ENCODE measurements at regions not wholly inside any gene's neighbourhood (a gene's known extent, or its start where the extent isn't known, plus 50 kb on each side); places are given as distances from the start of the nearest gene placed in this dataset.

DNA sequence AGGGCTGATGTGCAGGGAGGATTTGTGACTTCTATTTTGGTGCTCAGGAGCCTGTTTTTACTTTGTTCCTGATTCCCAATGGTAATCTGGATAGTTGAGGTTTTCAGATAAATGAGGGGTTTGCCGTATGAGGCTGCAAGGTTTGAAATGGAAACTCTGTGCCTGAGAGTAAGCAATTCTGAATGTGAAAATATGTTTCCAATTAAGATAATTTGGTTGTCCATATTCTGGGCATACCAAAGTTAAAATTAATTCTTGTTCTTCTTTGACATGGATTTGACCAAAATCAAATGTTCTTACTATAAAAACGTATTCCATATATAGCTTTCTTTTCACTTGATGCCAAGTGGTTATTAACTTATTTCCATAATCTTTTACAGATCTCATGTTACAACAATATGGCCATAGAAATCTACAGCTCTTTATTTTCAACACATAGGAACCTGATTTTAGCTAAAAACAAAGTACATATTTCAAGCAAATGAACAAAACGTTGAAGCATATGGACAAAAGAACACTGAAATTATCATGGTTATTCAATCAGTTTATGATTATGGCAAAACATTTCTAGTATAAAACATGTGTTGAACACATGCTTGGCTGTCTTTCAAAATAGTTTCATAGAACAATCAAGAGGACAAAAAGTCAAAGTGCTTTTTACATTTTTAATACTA, 63.4 kb upstream of the ARHGAP28 start:
- no peaks in the 10 kb centered on the region for H3K36me3 ChIP-seq (ENCODE audit: insufficient read depth, low read depth, low read length)
- H3K9me3 ChIP-seq (ENCODE audit: insufficient read depth, low read depth, low read length): no peaks in the 10 kb centered on the region
- no peak overlapping the region for H3K9ac ChIP-seq (ENCODE audit: low read depth, low read length)
- H3K4me1 ChIP-seq (ENCODE audit: insufficient read depth, low read length): peaks cover 9% of the 10 kb centered on the region
- H3K27me3 ChIP-seq (ENCODE audit: insufficient read depth, low read length): no peaks in the 10 kb centered on the region
- H3K27ac ChIP-seq (ENCODE audit: low read length): no peak overlapping the region
- no peak overlapping the region for H3K4me3 ChIP-seq (ENCODE audit: low read length)

DNA sequence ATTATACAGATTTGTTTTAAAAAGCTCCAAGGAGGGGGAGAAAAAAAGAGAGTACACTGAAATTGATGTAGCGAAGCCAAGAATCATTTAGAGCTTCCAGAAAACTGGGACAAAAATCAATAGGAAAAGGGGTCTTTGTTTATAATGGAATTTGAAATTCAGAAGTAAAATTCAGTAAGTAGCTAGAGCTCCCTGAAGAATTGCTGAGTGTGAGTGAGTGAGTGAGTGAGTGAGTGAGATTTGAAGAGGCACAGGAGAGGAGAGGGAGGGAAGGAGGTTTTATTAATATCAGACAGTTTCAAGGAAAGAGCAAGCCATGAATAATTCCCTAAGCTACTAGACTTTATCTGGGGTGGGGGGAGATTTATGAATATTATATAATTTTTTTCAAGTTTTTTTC, 60.7 kb upstream of the ARHGAP28 start:
- Histone ChIP-seq H3K9me3 (ENCODE audit: insufficient read depth, low read depth, low read length) (no peaks in the 10 kb centered on the region), H3K27ac (ENCODE audit: low read length) (no peak overlapping the region)

DNA sequence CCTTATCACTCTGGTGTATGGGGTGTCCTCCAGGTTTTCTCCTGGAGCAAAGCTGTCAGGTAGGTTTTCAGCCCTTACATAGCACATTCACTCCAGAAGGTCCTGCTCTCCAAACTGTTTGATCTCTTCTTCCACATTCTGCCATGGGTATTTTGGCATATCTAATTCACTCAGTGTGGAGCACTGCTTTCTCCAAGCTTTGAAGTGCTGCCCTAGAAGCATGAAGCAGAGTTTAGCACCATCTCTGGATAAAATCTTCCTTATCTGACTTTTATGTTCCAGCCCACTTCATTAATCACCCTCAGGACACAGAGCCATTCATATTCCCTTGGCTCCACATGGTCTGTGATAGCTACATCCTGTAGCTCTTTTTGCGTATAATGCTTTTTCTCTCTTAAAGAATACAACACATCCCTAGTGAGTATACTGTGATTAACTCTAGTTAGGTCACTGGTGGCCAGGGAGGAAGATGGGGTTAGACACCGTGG, 56.7 kb upstream of the ARHGAP28 start:
- Histone ChIP-seq H3K4me3 (ENCODE audit: low read length) (no peak overlapping the region), H3K4me1 (ENCODE audit: insufficient read depth, low read length) (no peaks in the 10 kb centered on the region), H3K9ac (ENCODE audit: low read depth, low read length) (no peak overlapping the region)

More for the DNA sequence above, 60.7 kb upstream of the ARHGAP28 start:
- Histone ChIP-seq H3K9ac (ENCODE audit: low read depth, low read length) (no peak overlapping the region), H3K4me3 (ENCODE audit: low read length) (no peak overlapping the region), H3K27me3 (ENCODE audit: insufficient read depth, low read length) (no peaks in the 10 kb centered on the region), H3K4me1 (ENCODE audit: insufficient read depth, low read length) (no peaks in the 10 kb centered on the region), H3K36me3 (ENCODE audit: insufficient read depth, low read depth, low read length) (no peaks in the 10 kb centered on the region)

DNA sequence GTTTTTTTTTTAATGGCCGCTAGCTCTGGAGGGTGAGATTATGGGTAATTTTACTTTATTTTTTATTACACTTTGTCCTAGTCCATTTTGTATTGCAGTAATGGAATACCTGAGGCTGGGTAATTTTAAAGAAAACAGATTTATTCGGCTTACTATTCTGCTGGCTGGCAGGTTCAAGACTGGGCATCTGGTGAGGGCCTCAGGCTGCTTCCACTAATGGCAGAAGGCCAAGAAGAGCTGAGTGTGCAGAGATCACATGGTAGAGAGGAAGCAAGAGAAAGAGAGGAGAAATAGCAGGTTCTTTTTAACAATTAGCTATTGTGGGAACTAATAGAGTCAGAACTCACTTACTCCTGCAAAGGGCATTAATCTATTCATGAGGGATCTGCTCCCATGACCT, 52.4 kb upstream of the ARHGAP28 start:
- Histone ChIP-seq H3K36me3 (ENCODE audit: insufficient read depth, low read depth, low read length) (no peaks in the 10 kb centered on the region), H3K9me3 (ENCODE audit: insufficient read depth, low read depth, low read length) (no peaks in the 10 kb centered on the region), H3K4me1 (ENCODE audit: insufficient read depth, low read length) (0 out of 2 replicates have a peak, but pooled peaks cover 4% of the 10 kb centered on the region), H3K27me3 (ENCODE audit: insufficient read depth, low read length) (no peaks in the 10 kb centered on the region), H3K4me3 (ENCODE audit: low read length) (no peak overlapping the region), H3K27ac (ENCODE audit: low read length) (no peak overlapping the region), H3K9ac (ENCODE audit: low read depth, low read length) (no peak overlapping the region)

More for the DNA sequence above, 56.7 kb upstream of the ARHGAP28 start:
- H3K27me3 ChIP-seq (ENCODE audit: insufficient read depth, low read length): no peaks in the 10 kb centered on the region
- no peak overlapping the region for H3K27ac ChIP-seq (ENCODE audit: low read length)
- no peaks in the 10 kb centered on the region for H3K36me3 ChIP-seq (ENCODE audit: insufficient read depth, low read depth, low read length)
- H3K9me3 ChIP-seq (ENCODE audit: insufficient read depth, low read depth, low read length): no peaks in the 10 kb centered on the region

DNA sequence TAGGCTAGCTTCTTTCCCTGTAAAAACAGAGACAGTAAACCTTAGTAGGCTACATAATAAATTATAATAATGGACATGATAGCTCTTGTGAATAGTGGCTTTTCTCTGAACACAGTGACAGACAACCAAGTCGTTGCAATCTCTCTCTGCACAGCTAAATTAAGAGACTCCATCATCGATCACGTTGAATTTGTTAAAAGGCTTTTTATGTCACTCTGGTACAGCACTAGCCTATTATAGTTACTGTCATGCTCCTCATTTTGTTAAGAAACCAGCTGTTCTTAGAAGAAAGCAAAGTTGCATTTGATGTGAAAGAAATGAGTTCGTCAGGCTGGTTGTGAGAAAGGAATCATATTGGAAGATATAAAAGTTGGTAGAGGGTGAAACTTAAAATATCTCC, 50.3 kb upstream of the ARHGAP28 start:
- no peak overlapping the region for H3K9ac ChIP-seq (ENCODE audit: low read depth, low read length)
- H3K4me1 ChIP-seq (ENCODE audit: insufficient read depth, low read length): 0 out of 2 replicates have a peak, but pooled peaks cover 4% of the 10 kb centered on the region
- no peak overlapping the region for H3K4me3 ChIP-seq (ENCODE audit: low read length)
- no peaks in the 10 kb centered on the region for H3K27me3 ChIP-seq (ENCODE audit: insufficient read depth, low read length)
- H3K36me3 ChIP-seq (ENCODE audit: insufficient read depth, low read depth, low read length): no peaks in the 10 kb centered on the region
- H3K27ac ChIP-seq (ENCODE audit: low read length): no peak overlapping the region
- H3K9me3 ChIP-seq (ENCODE audit: insufficient read depth, low read depth, low read length): no peaks in the 10 kb centered on the region

All from iPS-20b (cell line).